Right renal cortex interstitium (tissue), 3 donors: ENCODE measurements at regions not wholly inside any gene's neighbourhood (a gene's known extent, or its start where the extent isn't known, plus 50 kb on each side); places are given as distances from the start of the nearest gene placed in this dataset.
"Not testable (repeated sequence)": the region's sequence is repeated elsewhere in the genome, so short reads cannot be mapped to it uniquely, and the experiment has no call there.

Experiments
- DNase-seq, 3 donors: peaks; one replicate each; pipeline ENCODE4 v3.0.0-alpha.2; 2013; ENCODE audit warnings: low read depth in 3 of 3, low spot score in 2 of 3

DNA sequence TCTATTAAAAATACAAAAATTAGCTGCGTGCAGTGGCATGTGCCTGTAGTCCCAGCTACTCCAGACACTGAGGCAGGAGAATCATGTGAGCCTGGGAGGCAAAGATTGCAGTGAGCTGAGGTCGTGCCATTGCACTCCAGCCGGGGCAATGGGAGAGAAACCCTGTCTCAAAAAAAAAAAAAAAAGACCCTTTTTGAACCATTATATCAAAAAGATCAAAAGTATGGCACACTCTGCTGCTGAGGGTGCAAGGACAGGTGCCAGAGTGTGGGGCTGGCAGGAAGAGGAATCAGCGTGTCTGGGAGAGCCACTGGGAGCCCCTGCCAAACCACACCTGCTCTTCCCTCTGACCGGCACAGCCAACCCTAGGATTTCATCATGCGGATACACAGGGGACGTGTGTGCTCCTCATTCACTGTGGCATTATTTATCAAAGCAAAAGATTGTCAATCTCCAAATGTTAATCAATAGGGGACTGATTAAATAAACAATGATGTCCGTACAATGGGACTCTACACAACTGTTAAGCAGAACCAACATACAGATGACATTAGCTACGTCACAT lies 147.3 kb upstream of the TLE3 start:
- DNase-seq = no peak

DNA sequence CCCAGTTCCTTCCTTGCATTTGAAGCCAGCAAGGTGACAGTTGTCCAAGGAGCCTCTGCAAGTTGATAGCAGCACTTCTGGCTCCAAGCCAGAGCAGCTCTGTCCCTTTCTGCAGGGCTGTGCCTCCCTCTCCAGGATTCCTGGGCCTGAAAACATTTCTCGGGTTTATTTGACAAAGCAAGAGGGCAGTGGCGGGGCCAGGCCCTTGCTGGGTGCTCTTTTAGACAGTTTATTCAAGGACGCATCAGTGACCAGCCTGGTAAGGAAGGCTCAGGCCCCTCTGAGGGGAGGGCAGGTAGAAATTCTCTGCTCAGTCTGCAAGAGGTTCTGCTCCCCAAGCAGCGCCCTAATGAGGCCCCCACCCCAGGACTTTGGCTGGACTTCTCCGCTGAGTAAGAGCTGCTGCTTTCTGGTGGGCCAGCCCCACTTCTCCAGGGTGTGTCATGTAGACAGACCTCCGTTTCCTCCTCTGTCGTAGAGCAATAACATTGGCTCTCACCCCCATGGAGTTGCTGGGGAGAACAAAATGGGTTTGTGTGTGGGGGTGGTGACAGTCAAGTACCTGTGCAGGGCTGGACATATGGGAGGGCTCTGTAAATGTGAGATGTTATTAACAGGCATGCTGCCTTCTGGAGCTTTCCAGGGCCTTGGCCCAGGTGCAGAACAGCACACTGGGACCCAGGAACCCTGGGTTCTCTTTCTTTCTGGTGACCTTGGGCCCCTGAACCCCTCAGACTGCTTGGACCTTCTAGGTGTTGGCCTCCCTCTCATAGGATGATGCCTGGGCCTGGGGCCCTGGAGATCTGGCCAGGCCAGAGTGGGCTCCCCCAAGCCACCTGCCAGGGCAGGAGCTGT lies 146.2 kb upstream of the TLE3 start:
- DNase-seq = no peak

GRCh38 chr15:70242951-70243685 lies 145.4 kb upstream of the TLE3 start:
- DNase-seq = no peak

DNA sequence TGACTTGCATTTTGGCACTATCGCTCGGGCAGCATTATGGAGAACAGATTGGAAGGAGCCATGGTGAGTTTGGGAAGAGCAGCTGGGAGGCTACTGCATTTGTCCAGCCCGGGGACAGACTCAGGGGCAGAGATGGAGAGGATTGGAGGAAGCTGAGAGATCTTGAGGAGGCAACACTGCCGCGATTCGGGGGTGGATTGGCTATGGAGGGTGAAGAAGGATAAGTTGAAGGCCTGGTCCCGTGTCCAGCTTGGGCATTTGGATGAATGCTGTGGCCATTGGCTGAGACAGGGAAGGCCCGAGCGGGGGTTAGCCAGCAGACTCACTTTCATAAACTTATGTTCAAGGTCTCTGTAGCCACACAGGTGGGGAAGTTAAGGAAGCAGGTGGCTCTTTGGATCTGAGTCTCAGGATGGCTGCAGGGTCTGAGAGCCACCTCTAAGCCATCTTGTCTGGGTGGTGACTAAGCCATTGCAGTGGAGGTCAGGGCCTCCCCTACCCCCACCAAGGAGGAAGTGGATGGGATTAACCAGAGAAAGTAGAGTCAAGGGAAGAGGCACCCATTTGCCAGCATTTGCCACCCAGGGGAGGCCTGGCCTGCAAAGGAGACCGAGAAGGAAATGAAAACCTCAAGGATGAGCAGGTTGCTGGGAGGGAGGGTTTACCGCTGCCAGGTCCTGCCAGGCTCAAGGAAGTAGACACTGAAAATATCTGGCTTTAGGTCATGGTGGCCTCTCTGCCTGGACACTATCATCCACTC lies 144.0 kb upstream of the TLE3 start:
- DNase-seq = no peak

GRCh38 chr15:70240820-70241430 lies 143.2 kb upstream of the TLE3 start:
- DNase-seq = no peak

DNA sequence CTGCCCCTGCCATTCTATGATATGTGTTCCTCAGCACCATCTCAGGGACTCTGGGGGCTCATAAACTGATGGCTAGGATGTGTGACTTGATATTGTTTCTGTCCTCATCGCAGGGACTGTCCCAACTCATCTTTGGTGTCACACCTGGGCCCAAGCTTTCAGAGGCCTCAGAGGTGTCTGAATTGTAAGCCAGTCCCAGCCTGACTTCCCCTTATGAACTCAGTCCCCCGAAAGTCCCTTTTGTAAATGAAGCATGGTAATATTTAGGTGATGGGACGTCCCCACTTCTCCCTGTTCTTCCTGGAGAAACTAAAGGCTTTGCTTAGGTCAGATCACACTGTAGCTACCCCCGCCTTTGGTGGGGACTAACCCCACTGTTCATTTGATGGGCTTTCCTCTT lies 142.4 kb upstream of the TLE3 start:
- no peak for DNase-seq

DNA sequence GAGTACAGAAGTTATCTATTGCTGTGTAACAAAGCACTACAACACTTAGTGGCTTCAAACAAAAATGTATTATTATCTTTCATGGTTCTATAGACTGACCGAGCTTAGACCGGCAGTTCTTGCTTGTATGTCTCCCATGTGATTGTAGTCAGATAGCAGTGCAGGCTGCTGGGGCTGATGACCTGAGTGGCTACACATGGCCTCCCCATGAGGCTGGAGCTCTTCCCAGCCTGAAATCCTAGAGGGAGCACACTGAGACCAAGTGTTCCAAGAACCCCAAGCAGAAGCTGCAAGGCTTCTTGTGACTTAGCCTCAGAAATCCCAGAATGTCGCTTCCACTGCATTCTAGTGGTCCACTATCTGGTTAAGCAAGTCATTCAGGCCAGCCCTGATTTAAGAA lies 141.2 kb upstream of the TLE3 start:
- DNase-seq = no peak

GRCh38 chr15:70237626-70238025 lies 139.9 kb upstream of the TLE3 start:
- no peak for DNase-seq

DNA sequence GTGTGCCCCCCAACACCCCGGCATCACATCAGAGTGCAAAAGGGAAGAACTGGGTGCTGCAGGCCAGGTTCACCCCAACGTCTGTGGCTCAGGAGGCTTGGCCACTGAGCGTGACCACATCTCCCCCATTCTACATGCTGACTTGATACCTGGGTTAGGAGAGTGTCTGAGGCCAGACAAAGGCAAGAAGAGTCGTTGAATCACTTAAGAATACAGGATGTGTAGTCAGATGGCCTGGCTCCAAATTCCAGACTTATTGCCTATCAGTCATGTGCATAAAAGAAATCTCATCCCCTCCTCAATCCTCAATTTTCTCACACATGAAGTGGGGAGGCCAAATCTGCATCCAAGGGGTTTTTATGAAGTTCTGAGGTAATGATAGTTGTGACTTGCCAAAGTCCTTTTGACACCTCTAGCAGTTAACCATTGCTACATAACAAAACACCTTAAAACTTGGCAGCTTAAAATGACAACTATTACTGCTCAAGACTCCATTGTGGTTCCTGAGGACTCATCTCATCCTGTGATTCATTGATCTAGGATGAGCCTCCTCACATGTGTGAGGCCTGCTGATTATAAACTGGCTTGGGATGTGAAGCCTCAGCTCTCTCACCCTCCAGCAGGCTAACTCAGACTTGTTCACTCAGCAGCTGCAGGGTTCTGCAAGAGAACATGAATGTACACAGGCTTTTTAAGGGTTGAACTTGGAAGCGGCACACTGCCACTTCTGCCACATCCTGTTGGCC lies 138.8 kb upstream of the TLE3 start:
- DNase-seq = no peak

DNA sequence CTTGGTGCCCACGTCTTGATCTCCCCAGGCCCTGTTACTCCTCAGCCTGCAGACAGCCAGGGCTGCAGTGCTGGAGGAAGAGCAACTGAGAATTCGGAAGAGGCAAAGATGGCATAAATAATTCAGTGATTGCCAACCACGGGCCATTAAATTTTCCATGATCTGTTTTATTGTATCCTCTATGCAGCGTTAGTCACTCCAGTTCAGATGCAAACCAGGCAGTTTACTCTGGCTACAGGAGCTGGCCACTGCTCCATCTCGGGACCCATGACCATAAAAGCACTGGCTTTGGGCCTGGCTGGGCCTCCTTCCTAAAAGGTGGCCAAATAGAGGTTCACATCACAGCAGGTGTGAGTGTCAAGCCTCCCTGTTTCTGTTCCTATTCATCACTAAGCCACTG lies 137.6 kb upstream of the TLE3 start:
- DNase-seq = no peak

DNA sequence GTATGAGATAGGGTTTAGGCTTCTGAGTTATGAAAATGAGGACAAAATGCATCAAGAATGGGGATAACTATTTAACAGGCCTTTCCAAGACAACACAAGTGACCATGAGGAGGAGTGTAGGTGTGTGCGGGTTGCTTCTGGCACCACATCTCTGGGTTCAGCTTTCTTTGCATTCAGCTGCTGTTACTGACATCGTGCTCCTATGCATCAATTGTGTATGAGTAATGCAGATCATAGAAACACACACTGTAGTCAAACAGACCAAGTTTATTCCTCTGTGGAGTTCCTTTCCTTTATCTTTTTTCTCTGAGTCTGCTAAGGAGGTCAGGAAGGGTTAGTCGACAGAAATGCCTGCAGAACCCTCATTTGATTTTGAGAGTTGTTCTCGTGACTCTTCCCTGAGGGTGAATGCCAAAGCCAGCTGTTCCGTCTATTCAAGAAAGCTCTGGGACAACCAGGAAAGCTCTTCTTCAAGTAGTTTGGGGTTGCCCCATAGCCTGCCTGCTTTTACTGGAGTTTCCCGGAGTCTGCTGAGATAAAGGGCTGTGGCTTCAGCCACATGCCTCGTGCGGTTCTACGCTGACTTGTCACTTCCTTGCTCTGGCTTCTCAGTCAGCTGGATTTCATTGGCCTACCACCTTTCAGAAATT lies 136.7 kb upstream of the TLE3 start:
- DNase-seq = no peak

DNA sequence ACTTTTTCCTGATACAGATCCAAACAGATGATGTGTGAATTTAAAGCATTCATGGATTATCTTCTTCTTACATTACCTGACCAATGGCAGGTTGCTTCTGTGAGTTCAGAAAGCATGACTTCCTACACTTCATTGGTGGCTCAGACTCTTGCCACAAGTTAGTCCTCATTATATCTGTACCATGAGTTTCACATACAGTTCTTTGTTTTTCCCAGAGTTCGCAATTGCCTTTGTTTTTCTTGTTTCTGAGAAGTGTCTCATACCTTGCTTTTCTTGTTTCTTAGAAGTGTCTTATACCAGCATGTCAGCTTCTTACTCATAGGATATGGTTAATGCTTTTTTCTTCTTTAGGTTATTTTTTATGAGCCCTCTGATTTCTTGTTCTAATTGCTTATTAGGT lies 133.8 kb upstream of the TLE3 start:
- no peak for DNase-seq

DNA sequence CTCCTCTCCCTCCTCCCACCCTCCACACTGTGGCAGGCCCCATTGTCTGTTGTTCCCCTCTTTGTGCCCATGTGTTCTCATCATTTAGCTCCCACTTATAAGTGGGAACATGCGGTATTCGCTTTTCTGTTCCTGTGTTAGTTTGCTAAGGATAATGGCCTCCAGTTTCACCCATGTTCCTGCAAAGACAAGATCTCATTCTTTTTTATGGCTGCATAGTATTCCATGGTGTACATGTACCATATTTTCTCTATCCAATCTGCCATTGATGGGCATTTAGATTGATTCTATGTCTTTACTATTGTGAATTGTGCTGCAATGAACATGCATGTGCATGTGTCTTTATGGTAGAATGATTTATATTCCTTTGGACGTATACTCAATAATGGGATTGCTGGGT lies 130.2 kb upstream of the TLE3 start:
- DNase-seq = not testable (repeated sequence)

- DNase-seq = no peak
These were observed 129.4 kb upstream of the TLE3 start for GRCh38 chr15:70227147-70227546.

DNA sequence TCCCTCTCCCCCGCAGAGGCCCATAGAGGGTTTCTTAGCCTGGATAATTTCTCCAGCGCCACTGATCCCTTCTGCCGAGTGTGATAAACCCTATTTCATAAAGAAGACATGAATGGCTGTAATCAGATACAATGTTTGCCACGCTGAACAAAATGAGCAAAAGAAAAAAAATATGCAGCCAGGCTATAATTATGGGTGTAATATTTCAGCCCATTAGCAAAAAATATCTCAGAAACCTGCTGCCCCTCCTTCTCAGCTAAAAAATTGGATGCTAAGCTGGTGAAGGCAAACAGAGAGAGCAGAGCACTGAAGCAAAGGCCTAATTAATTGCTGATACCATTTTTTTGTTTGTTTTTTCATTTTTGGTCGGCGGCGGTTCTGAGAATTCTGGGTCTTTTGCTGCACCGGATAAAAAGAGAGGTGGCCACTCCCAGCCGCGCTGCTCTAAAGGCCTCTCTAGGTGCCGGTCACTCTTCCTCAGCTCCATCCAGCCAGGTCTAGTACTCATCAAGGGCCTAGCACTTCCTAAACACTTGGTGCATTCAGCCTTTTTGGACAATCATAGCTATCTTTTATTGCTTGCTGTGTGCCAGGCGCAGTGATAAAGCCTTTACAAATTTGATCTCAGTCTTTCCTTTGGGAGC lies 128.7 kb upstream of the TLE3 start:
- DNase-seq = no peak

- no peak for DNase-seq
These were observed 127.7 kb upstream of the TLE3 start for GRCh38 chr15:70225416-70225815.

GRCh38 chr15:70222606-70223005 lies 124.9 kb upstream of the TLE3 start:
- DNase-seq = no peak

DNA sequence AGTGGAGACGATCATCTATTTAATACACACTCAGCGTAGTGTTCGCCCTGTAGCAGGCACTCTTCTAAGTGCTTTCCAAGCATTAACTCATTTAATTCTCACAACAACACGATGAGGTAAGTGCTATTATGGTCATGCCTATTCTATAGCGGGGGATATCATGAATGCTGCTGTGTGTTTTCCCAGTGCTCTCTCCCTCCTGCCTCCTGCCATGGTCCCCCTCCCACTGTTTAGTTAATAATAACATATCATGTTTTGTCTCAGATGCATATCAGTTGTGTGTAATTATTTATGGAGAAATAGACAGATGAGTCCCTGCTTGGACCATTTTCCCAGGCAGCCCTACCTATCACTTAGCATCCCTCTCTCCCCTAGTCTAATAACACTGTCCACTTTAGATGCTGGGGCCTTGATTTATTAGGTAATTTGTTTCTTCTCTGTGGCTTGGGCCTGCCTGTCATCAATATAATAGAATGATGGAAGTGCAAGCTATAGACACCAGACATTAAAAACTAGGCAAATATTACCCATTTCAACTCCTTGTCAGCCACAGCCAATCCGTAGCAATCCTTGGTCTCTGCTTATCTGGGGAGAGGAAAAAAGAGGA lies 122.9 kb upstream of the TLE3 start:
- DNase-seq = no peak

DNA sequence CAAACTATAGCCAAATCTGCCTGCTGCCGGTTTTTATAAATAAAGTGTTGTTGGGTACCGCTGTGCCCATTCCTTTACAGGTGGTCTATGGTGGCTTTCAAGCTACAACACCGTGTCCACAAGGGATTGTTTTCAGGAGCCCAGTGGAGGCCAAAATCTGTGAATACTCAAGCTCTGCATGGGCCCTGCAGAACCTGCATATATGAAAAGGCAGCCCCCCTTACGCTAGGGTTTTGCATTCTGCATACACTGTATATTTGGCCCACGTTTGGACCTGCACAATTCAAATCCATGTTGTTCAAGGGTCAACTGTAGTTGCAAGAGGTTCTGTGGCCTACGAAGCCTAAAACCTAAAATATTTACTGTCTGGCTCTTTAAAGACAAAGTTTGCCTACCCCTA lies 122.2 kb upstream of the TLE3 start:
- no peak for DNase-seq
